ENCODE measurements at regions not wholly inside any gene's neighbourhood (a gene's known extent, or its start where the extent isn't known, plus 50 kb on each side); places are given as distances from the start of the nearest gene placed in this dataset.
A peak's percentile ranks its signal among the peaks of the same experiment; 100 is the strongest.

DNA sequence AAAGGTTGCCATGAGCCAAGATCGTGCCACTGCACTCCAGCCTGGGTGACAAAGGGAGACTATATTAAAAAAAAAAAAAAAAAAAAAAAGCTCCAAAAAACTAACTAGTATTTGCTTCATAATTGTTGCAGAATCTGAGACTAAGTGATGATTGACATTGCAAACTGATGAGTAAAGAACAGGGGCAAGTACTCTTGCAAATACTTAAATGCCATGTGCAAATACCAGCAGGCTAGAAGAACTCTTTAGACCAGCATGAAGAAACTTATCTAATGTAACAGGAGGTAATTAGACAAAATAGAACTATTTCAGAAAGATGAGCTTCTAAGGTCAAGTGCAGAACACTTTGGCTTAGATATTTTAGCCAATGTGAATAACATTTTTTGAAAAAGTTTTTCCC, 1368.1 kb downstream of the EFNB2 start:
- H3K27me3 ChIP-seq (ENCODE audit: control insufficient read depth, insufficient read depth, low read length) = no peaks in the 10 kb centered on the region
- DNase-seq (ENCODE audit: low read depth) (peak; percentile 1), FAIRE-seq (no peak)
- no peak overlapping the region for H3K4me3 ChIP-seq (ENCODE audit: low read depth, low read length)
- TF ChIP-seq, protein P1, sequence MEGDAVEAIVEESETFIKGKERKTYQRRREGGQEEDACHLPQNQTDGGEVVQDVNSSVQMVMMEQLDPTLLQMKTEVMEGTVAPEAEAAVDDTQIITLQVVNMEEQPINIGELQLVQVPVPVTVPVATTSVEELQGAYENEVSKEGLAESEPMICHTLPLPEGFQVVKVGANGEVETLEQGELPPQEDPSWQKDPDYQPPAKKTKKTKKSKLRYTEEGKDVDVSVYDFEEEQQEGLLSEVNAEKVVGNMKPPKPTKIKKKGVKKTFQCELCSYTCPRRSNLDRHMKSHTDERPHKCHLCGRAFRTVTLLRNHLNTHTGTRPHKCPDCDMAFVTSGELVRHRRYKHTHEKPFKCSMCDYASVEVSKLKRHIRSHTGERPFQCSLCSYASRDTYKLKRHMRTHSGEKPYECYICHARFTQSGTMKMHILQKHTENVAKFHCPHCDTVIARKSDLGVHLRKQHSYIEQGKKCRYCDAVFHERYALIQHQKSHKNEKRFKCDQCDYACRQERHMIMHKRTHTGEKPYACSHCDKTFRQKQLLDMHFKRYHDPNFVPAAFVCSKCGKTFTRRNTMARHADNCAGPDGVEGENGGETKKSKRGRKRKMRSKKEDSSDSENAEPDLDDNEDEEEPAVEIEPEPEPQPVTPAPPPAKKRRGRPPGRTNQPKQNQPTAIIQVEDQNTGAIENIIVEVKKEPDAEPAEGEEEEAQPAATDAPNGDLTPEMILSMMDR (IDR thresholded peaks at IDR 0.05; ENCODE audit: insufficient read depth, low read length, severe bottlenecking) = no peak
- H3K36me3 ChIP-seq (ENCODE audit: control insufficient read depth, insufficient read depth, low read length) = no peaks in the 10 kb centered on the region

DNA sequence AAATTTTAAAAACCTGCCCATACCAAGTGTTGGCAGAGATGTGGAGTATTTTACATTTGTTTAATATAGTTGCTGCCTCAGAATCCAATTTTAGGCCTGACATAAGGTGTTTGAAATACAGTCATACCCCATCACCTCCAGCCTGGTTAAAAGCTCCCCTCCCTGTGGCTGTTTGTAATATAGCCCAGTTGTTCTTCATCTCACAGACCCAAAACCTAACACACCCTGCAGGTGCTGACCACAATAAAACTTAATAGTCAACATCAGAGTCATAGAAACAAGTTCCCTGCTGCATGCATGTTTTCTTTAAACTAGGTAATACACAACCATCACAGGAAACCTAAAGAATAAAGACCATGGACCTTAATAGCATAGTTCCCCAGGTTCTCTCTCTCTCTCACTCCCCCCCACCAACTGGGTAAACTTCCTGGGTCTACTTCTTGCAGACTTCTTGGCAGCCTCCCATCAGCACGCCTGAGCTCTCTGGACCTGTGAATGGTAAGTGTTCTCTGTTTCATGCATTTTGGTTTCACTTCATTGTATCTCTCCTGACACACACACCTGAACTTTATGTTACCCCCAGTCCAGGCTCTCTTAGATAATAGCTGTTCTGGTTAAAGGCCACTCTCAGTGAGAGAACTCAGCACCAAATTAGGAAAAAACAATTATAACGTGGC, 1369.9 kb downstream of the EFNB2 start:
- DNase-seq (ENCODE audit: low read depth) = no peak
- Histone ChIP-seq H3K36me3 (ENCODE audit: control insufficient read depth, insufficient read depth, low read length) (no peaks in the 10 kb centered on the region), H3K27me3 (ENCODE audit: control insufficient read depth, insufficient read depth, low read length) (no peaks in the 10 kb centered on the region), H3K4me3 (ENCODE audit: low read depth, low read length) (no peak overlapping the region)
- no peak for FAIRE-seq
- TF ChIP-seq, protein P1 (IDR thresholded peaks at IDR 0.05; ENCODE audit: insufficient read depth, low read length, severe bottlenecking) = no peak

DNA sequence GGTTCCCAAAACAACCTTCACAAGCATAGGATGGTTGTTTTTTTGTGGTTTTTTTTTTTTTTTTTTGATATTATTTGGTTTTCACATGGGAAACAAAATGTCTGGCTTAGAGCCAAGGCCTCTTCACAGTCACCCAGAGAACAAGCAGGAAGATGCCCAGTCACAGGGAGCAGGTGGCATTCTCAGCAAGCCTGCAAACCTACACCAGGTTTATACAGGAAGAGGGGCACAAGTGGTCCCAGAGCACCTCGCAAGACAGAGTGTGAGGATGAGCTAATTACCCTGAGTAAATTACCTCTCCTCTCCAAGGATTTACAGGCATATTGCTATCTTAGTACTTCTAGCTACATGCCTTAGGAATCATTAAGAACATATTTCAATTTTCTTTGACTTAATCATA, 1375.6 kb downstream of the EFNB2 start:
- TF ChIP-seq, protein P1 (IDR thresholded peaks at IDR 0.05; ENCODE audit: insufficient read depth, low read length, severe bottlenecking) = no peak
- FAIRE-seq (no peak), DNase-seq (ENCODE audit: low read depth) (no peak)
- Histone ChIP-seq H3K27me3 (ENCODE audit: control insufficient read depth, insufficient read depth, low read length) (no peaks in the 10 kb centered on the region), H3K4me3 (ENCODE audit: low read depth, low read length) (no peak overlapping the region), H3K36me3 (ENCODE audit: control insufficient read depth, insufficient read depth, low read length) (no peaks in the 10 kb centered on the region)

DNA sequence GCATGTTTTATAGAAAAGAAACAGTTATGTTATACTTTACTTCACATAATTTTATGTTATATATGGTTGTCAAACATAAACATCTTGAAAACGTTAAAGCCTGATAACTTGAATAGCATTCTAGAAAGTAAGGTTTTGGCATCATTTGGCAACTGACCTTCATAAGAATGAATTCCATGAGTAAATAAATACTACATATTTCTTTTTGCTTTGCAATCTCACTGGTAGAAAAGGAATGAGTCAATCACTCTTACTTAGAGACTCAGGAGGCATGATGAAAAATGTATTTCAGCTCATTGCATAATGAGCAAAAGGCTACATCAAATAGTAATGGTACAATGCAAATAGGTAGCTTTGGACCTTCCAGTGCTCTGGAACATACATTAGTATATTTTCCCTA, 1381.9 kb downstream of the EFNB2 start:
- no peaks in the 10 kb centered on the region for H3K36me3 ChIP-seq (ENCODE audit: control insufficient read depth, insufficient read depth, low read length)
- H3K27me3 ChIP-seq (ENCODE audit: control insufficient read depth, insufficient read depth, low read length) = no peaks in the 10 kb centered on the region
- DNase-seq (ENCODE audit: low read depth) (peak; percentile 2), FAIRE-seq (no peak)
- no peak overlapping the region for H3K4me3 ChIP-seq (ENCODE audit: low read depth, low read length)
- TF ChIP-seq, protein P1 (IDR thresholded peaks at IDR 0.05; ENCODE audit: insufficient read depth, low read length, severe bottlenecking) = no peak

DNA sequence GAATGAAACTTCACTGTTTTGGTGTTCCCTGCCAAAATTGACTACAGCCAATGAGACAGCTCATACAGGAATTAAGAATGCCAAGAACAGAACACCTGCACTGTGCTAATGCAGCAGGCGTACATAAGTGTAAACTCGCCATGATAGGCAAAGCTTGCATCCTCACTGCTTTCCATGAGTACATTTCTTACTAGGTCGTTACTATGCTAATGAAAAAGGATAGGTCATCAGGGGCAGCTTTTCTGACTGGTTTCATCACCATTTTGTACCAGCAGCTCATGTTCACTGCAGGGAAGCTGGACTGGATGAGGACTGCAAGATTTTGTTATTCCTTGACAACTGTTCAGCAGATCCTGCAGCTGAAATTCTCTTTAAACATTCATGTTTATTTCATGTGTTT, 1383.8 kb downstream of the EFNB2 start:
- TF ChIP-seq, protein P1 (IDR thresholded peaks at IDR 0.05; ENCODE audit: insufficient read depth, low read length, severe bottlenecking) = no peak
- Histone ChIP-seq H3K36me3 (ENCODE audit: control insufficient read depth, insufficient read depth, low read length) (no peaks in the 10 kb centered on the region), H3K4me3 (ENCODE audit: low read depth, low read length) (no peak overlapping the region), H3K27me3 (ENCODE audit: control insufficient read depth, insufficient read depth, low read length) (no peaks in the 10 kb centered on the region)
- no peak for DNase-seq (ENCODE audit: low read depth)
- FAIRE-seq = no peak

DNA sequence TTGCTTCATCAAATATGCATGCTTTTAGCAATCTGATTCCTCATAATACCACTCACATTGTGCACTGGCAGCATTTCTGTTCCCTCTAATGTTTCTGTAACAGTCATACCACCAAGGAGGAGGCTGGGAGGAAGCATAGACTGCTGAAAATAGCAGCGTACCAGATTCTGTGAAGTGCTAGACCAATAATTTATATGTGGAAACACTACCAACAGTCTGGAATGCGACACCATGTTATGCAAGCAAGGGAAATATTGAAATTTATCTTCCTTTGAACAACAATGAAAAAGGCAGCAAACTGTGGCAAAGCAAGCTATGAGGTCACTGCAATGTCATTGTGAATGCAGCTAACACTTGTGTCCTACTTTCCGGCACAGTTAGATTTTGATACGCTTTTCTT, 1388.0 kb downstream of the EFNB2 start:
- Histone ChIP-seq H3K36me3 (ENCODE audit: control insufficient read depth, insufficient read depth, low read length) (no peaks in the 10 kb centered on the region), H3K4me3 (ENCODE audit: low read depth, low read length) (no peak overlapping the region), H3K27me3 (ENCODE audit: control insufficient read depth, insufficient read depth, low read length) (no peaks in the 10 kb centered on the region)
- DNase-seq (ENCODE audit: low read depth) (no peak), FAIRE-seq (no peak)
- TF ChIP-seq, protein P1 (IDR thresholded peaks at IDR 0.05; ENCODE audit: insufficient read depth, low read length, severe bottlenecking) = no peak
